ENCODE measurements at regions not wholly inside any gene's neighbourhood (a gene's known extent, or its start where the extent isn't known, plus 50 kb on each side); places are given as distances from the start of the nearest gene placed in this dataset.

DNA sequence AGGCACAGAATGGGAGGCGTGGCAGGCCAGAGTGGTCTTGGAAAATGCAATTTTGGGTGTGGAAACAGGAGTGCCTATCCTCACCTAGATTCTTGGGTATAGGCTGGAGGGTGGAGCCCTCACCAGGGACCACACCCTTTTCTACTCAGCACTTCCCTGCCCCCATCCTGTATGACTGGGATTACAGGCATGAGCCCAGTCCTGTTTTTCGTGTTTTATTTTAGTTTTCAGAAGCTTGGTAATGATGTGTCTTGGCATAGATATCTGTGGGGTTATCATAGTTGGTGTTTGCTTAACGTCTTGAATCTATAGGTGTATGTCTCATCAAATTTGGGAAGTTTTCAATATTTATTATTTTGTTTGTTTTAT lies 248.7 kb upstream of the CBLB start:
- Mint-ChIP-seq H3K36me3 (ENCODE audit: low read depth) (peaks cover 5% of the 10 kb centered on the region; the same call in 2 of the 3 replicates), H3K4me3 (no peak overlapping the region), H3K27me3 (ENCODE audit: insufficient read depth, low read depth, poor library complexity) (peaks cover 6% of the 10 kb centered on the region), H3K9me3 (peaks cover 9% of the 10 kb centered on the region), H3K27ac (no peak overlapping the region), H3K4me1 (no peaks in the 10 kb centered on the region)
- Histone ChIP-seq H3K4me3 (no peak overlapping the region), H3K27me3 (ENCODE audit: insufficient read depth) (no peaks in the 10 kb centered on the region), H4K20me1 (replicated peaks; ENCODE audit: insufficient read depth) (no peaks in the 10 kb centered on the region), H2AFZ (no peak overlapping the region), H3F3A (replicated peaks; ENCODE audit: low read depth) (no peaks in the 10 kb centered on the region), H3K4me2 (no peak overlapping the region), H3K36me3 (ENCODE audit: insufficient read depth) (no peaks in the 10 kb centered on the region), H3K79me2 (replicated peaks; ENCODE audit: insufficient read depth) (no peaks in the 10 kb centered on the region), H3K9me2 (ENCODE audit: insufficient read depth) (no peaks in the 10 kb centered on the region), H3K27ac (ENCODE audit: low read depth) (no peak overlapping the region), H3K4me1 (ENCODE audit: insufficient read depth) (no peaks in the 10 kb centered on the region)
- no peak for ATAC-seq
- no peak for DNase-seq (ENCODE audit: low spot score)
- TF ChIP-seq CREB1 (CRISPR knock-in tag; IDR thresholded peaks at IDR 0.05; ENCODE audit: low read depth) (no peak), POLR2AphosphoS5 (IDR thresholded peaks at IDR 0.05; ENCODE audit: low read depth) (no peak)
- TF ChIP-seq, protein P1, sequence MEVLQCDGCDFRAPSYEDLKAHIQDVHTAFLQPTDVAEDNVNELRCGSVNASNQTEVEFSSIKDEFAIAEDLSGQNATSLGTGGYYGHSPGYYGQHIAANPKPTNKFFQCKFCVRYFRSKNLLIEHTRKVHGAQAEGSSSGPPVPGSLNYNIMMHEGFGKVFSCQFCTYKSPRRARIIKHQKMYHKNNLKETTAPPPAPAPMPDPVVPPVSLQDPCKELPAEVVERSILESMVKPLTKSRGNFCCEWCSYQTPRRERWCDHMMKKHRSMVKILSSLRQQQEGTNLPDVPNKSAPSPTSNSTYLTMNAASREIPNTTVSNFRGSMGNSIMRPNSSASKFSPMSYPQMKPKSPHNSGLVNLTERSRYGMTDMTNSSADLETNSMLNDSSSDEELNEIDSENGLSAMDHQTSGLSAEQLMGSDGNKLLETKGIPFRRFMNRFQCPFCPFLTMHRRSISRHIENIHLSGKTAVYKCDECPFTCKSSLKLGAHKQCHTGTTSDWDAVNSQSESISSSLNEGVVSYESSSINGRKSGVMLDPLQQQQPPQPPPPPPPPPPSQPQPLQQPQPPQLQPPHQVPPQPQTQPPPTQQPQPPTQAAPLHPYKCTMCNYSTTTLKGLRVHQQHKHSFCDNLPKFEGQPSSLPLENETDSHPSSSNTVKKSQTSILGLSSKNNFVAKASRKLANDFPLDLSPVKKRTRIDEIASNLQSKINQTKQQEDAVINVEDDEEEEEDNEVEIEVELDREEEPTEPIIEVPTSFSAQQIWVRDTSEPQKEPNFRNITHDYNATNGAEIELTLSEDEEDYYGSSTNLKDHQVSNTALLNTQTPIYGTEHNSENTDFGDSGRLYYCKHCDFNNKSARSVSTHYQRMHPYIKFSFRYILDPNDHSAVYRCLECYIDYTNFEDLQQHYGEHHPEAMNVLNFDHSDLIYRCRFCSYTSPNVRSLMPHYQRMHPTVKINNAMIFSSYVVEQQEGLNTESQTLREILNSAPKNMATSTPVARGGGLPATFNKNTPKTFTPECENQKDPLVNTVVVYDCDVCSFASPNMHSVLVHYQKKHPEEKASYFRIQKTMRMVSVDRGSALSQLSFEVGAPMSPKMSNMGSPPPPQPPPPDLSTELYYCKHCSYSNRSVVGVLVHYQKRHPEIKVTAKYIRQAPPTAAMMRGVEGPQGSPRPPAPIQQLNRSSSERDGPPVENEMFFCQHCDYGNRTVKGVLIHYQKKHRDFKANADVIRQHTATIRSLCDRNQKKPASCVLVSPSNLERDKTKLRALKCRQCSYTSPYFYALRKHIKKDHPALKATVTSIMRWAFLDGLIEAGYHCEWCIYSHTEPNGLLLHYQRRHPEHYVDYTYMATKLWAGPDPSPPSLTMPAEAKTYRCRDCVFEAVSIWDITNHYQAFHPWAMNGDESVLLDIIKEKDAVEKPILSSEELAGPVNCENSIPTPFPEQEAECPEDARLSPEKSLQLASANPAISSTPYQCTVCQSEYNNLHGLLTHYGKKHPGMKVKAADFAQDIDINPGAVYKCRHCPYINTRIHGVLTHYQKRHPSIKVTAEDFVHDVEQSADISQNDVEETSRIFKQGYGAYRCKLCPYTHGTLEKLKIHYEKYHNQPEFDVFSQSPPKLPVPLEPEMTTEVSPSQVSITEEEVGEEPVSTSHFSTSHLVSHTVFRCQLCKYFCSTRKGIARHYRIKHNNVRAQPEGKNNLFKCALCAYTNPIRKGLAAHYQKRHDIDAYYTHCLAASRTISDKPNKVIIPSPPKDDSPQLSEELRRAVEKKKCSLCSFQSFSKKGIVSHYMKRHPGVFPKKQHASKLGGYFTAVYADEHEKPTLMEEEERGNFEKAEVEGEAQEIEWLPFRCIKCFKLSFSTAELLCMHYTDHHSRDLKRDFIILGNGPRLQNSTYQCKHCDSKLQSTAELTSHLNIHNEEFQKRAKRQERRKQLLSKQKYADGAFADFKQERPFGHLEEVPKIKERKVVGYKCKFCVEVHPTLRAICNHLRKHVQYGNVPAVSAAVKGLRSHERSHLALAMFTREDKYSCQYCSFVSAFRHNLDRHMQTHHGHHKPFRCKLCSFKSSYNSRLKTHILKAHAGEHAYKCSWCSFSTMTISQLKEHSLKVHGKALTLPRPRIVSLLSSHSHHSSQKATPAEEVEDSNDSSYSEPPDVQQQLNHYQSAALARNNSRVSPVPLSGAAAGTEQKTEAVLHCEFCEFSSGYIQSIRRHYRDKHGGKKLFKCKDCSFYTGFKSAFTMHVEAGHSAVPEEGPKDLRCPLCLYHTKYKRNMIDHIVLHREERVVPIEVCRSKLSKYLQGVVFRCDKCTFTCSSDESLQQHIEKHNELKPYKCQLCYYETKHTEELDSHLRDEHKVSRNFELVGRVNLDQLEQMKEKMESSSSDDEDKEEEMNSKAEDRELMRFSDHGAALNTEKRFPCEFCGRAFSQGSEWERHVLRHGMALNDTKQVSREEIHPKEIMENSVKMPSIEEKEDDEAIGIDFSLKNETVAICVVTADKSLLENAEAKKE (CRISPR knock-in tag; IDR thresholded peaks at IDR 0.05) = no peak

GRCh38 chr3:106119614-106120082 lies 250.8 kb upstream of the CBLB start:
- Histone ChIP-seq H3K9me2 (ENCODE audit: insufficient read depth) (no peaks in the 10 kb centered on the region), H3K36me3 (ENCODE audit: insufficient read depth) (no peaks in the 10 kb centered on the region), H3K27me3 (ENCODE audit: insufficient read depth) (no peaks in the 10 kb centered on the region), H4K20me1 (replicated peaks; ENCODE audit: insufficient read depth) (no peaks in the 10 kb centered on the region), H3K4me1 (ENCODE audit: insufficient read depth) (no peaks in the 10 kb centered on the region), H3K4me3 (no peak overlapping the region), H3K27ac (ENCODE audit: low read depth) (no peak overlapping the region), H3K4me2 (no peak overlapping the region), H3K79me2 (replicated peaks; ENCODE audit: insufficient read depth) (no peaks in the 10 kb centered on the region), H3F3A (replicated peaks; ENCODE audit: low read depth) (no peaks in the 10 kb centered on the region), H2AFZ (0 out of 2 replicates have a peak overlapping the region, but pooled peaks have one; percentile 28)
- H3K4me1 Mint-ChIP-seq = peaks cover 2% of the 10 kb centered on the region; the same call in 1 of the 3 replicates
- DNase-seq (ENCODE audit: low spot score) (peak; percentile 13), ATAC-seq (no peak)
- H3K27me3 Mint-ChIP-seq (ENCODE audit: insufficient read depth, low read depth, poor library complexity) = no peaks in the 10 kb centered on the region
- no peaks in the 10 kb centered on the region for H3K9me3 Mint-ChIP-seq
- no peak overlapping the region for H3K27ac Mint-ChIP-seq
- H3K4me3 Mint-ChIP-seq = no peak overlapping the region
- no peaks in the 10 kb centered on the region for H3K36me3 Mint-ChIP-seq (ENCODE audit: low read depth)
- TF ChIP-seq REST (IDR thresholded peaks at IDR 0.05; ENCODE audit: unreplicated experiment) (no peak), EZH2phosphoT487 (IDR thresholded peaks at IDR 0.05; ENCODE audit: unreplicated experiment) (no peak)

Data from GM23338 (cell line).